ENCODE measurements at regions not wholly inside any gene's neighbourhood (a gene's known extent, or its start where the extent isn't known, plus 50 kb on each side); places are given as distances from the start of the nearest gene placed in this dataset.

GRCh38 chrX:23511793-23512192, 155.5 kb upstream of the PRDX4 start:
- TF ChIP-seq CTCF (IDR thresholded peaks at IDR 0.05) (no peak), POLR2AphosphoS5 (IDR thresholded peaks at IDR 0.05) (no peak)
